ENCODE measurements at regions not wholly inside any gene's neighbourhood (a gene's known extent, or its start where the extent isn't known, plus 50 kb on each side); places are given as distances from the start of the nearest gene placed in this dataset.

GRCh38 chr7:50178166-50178565 is 85.1 kb upstream of the ZPBP start:
- no peak overlapping the region for H2AK9ac ChIP-seq (replicated peaks; ENCODE audit: low read depth, low read length, poor library complexity)
- no peak overlapping the region for H3K27ac ChIP-seq (ENCODE audit: insufficient read depth, low read length)
- no peak overlapping the region for H3K18ac ChIP-seq (ENCODE audit: low read depth, low read length)
- no TSS peak for BruUV-seq (replicated peaks)
- H4K20me1 ChIP-seq (ENCODE audit: insufficient read depth, low read length) = no peaks in the 10 kb centered on the region
- no peak overlapping the region for H2BK15ac ChIP-seq (ENCODE audit: low read depth, low read length)
- H3K4me2 ChIP-seq (ENCODE audit: low read depth, low read length) = no peak overlapping the region
- no peaks in the 10 kb centered on the region for H3K4me1 ChIP-seq (ENCODE audit: control insufficient read depth, insufficient read depth, low read length)
- H2BK120ac ChIP-seq (ENCODE audit: low read depth, low read length) = no peak overlapping the region
- POLR2A ChIA-PET (ENCODE audit: unreplicated experiment) = no interaction called here
- no peaks in the 10 kb centered on the region for H3K27me3 ChIP-seq (ENCODE audit: control insufficient read depth, insufficient read depth, low read length)
- H4K91ac ChIP-seq (ENCODE audit: insufficient read depth, low read depth, low read length) = no peak overlapping the region
- no peaks in the 10 kb centered on the region for H3K79me1 ChIP-seq (ENCODE audit: low read depth in 1 of 2, low read length in 2 of 2)
- H3K56ac ChIP-seq (ENCODE audit: extremely low read depth, insufficient read depth, low read length) = no peak overlapping the region
- DNase-seq (no peak), ATAC-seq (ENCODE audit: low read depth) (no peak)
- intact Hi-C loops (cut with micrococcal nuclease) = no loop called here
- no CpG with 5 or more reads among the region's 8 CpGs for WGBS, 2 experiments (ENCODE audit: extremely low coverage in 2 of 2, insufficient read length in 1 of 2)
- H2BK5ac ChIP-seq (ENCODE audit: low read depth, low read length, poor library complexity, severe bottlenecking) = no peak overlapping the region
- H3K9ac ChIP-seq (ENCODE audit: low read depth, low read length) = no peak overlapping the region
- no peaks in the 10 kb centered on the region for H3K9me1 ChIP-seq (ENCODE audit: insufficient read depth, low read length)
- TF ChIP-seq POLR2A (IDR thresholded peaks at IDR 0.05; ENCODE audit: low read depth, low read length) = no peak
- 0 out of 2 replicates have a peak, but pooled peaks have one; percentile 13 for TF ChIP-seq MAFK (IDR thresholded peaks at IDR 0.05; ENCODE audit: low read depth, low read length)
- no peak overlapping the region for H3K4me3 ChIP-seq (ENCODE audit: insufficient read depth, low read depth, low read length)
- H3K23ac ChIP-seq (ENCODE audit: low read depth, low read length) = no peak overlapping the region
- H2AK5ac ChIP-seq (ENCODE audit: low read depth, low read length) = no peak overlapping the region
- H3K9me3 ChIP-seq (ENCODE audit: control insufficient read depth, insufficient read depth, low read length) = no peaks in the 10 kb centered on the region
- no peak overlapping the region for H4K5ac ChIP-seq (ENCODE audit: low read depth, low read length)
- H4K8ac ChIP-seq (ENCODE audit: low read depth in 2 of 2, low read length in 2 of 2) = no peak overlapping the region
- no peak overlapping the region for H3K4ac ChIP-seq (ENCODE audit: low read depth, low read length)
- no peak overlapping the region for H2BK20ac ChIP-seq (ENCODE audit: low read depth, low read length)
- H3K36me3 ChIP-seq (ENCODE audit: control insufficient read depth, insufficient read depth, low read length) = no peaks in the 10 kb centered on the region
- dilution Hi-C loops (cut with HindIII; ENCODE audit: low sequenced_read_pairs, unreplicated experiment) = no loop called here
- in situ Hi-C loops (cut with MboI; ENCODE audit: low sequenced_read_pairs) = no loop called here
- CTCF ChIA-PET = no interaction called here
- no peak overlapping the region for H3K14ac ChIP-seq (replicated peaks; ENCODE audit: low read depth, low read length)
- no peak overlapping the region for H2AFZ ChIP-seq (replicated peaks; ENCODE audit: low read length, poor library complexity)
